WTC11 (cell line): ENCODE measurements at regions not wholly inside any gene's neighbourhood (a gene's known extent, or its start where the extent isn't known, plus 50 kb on each side); places are given as distances from the start of the nearest gene placed in this dataset.

Source experiments
- ATAC-seq: fragments of 200-7000 bp; cut with Tn5 transposase; 2 replicates; pipeline ENCODE4 v1.10.0; 2021; ENCODE audit warnings: mild to moderate bottlenecking, moderate library complexity
- CTCF ChIA-PET: fragments of 300-600 bp; sonication (Branson Sonifier 250); formaldehyde crosslinking; loops from one replicate; lab custom pipeline; 2021; ENCODE audit warnings: antibody characterized with exemption; lab: Charles Lee
- POLR2A ChIA-PET: fragments of 350-600 bp; sonication (Branson Sonifier 250); formaldehyde crosslinking; loops from one replicate; lab custom pipeline; 2021; ENCODE audit warnings: antibody characterized with exemption; lab: Charles Lee
- DNase-seq: peaks from one replicate; pipeline ENCODE4 v3.0.0; 2021; ENCODE audit warnings: low spot score
- H3K27ac Mint-ChIP-seq: 2 replicates; pipeline ENCODE4 v1.8.0; 2021; ENCODE audit warnings: mixed read lengths
- H3K27me3 Mint-ChIP-seq: 2 replicates; pipeline ENCODE4 v1.8.0; 2021; ENCODE audit warnings: low read depth, mild to moderate bottlenecking, moderate library complexity, mixed read lengths
- H3K36me3 Mint-ChIP-seq: 2 replicates; pipeline ENCODE4 v1.8.0; 2021; ENCODE audit warnings: mixed read lengths
- H3K4me1 Mint-ChIP-seq: 2 replicates; pipeline ENCODE4 v1.8.0; 2022; ENCODE audit warnings: mixed read lengths
- H3K4me3 Mint-ChIP-seq: 2 replicates; pipeline ENCODE4 v1.8.0; 2021; ENCODE audit warnings: mild to moderate bottlenecking, moderate library complexity, mixed read lengths
- H3K9me3 Mint-ChIP-seq: 2 replicates; pipeline ENCODE4 v1.8.0; 2021; ENCODE audit warnings: mixed read lengths
- ATF1 ChIP-seq: sonication (generic); formaldehyde crosslinking; IDR thresholded peaks from 2 replicates; pipeline ENCODE4 v1.8.1; 2023; ENCODE audit warnings: mild to moderate bottlenecking, moderate library complexity, missing genetic modification reagents
- ATF6 ChIP-seq: sonication (generic); formaldehyde crosslinking; IDR thresholded peaks from 2 replicates; pipeline ENCODE4 v1.8.1; 2023; ENCODE audit warnings: mild to moderate bottlenecking, missing genetic modification reagents
- ERG ChIP-seq: fragments of 250-450 bp; sonication (Bioruptor Pico); IDR thresholded peaks from 2 replicates; pipeline ENCODE4 v1.8.0; 2021; ENCODE audit warnings: mild to moderate bottlenecking
- ESRRA ChIP-seq: sonication (generic); formaldehyde crosslinking; IDR thresholded peaks from 2 replicates; pipeline ENCODE4 v1.8.1; 2022; ENCODE audit warnings: mild to moderate bottlenecking, missing genetic modification reagents, borderline replicate concordance
- FOXJ3 ChIP-seq: sonication (generic); formaldehyde crosslinking; IDR thresholded peaks from 2 replicates; pipeline ENCODE4 v1.9.0; 2021; ENCODE audit warnings: missing genetic modification reagents, mild to moderate bottlenecking, borderline replicate concordance
- GRHL2 ChIP-seq: fragments of 250-450 bp; sonication (Bioruptor Pico); IDR thresholded peaks from 2 replicates; pipeline ENCODE4 v1.8.0; 2022; ENCODE audit warnings: mild to moderate bottlenecking, moderate library complexity; ENCODE audit not compliant: insufficient replicate concordance, severe bottlenecking
- IRF2 ChIP-seq: sonication (generic); formaldehyde crosslinking; IDR thresholded peaks from 2 replicates; pipeline ENCODE4 v1.8.0; 2022; ENCODE audit warnings: low read depth, missing genetic modification reagents, borderline replicate concordance
- MAX ChIP-seq: sonication (generic); formaldehyde crosslinking; IDR thresholded peaks from 2 replicates; pipeline ENCODE4 v1.8.0; 2022; ENCODE audit warnings: mild to moderate bottlenecking, missing genetic modification reagents
- MXD4 ChIP-seq: fragments of 250-450 bp; sonication (Bioruptor Pico); IDR thresholded peaks from 2 replicates; pipeline ENCODE4 v1.8.0; 2021; ENCODE audit warnings: mild to moderate bottlenecking, moderate library complexity, borderline replicate concordance
- PRDM15 ChIP-seq: sonication (generic); formaldehyde crosslinking; IDR thresholded peaks from 2 replicates; pipeline ENCODE4 v1.8.0; 2022; ENCODE audit warnings: missing genetic modification reagents
- RELA ChIP-seq: sonication (generic); formaldehyde crosslinking; IDR thresholded peaks from 2 replicates; pipeline ENCODE4 v1.8.1; 2022; ENCODE audit warnings: missing genetic modification reagents, mild to moderate bottlenecking, borderline replicate concordance
- RORB ChIP-seq: fragments of 250-450 bp; sonication (Bioruptor Pico); IDR thresholded peaks from 2 replicates; pipeline ENCODE4 v1.9.0; 2021; ENCODE audit warnings: mild to moderate bottlenecking
- STAT6 ChIP-seq: sonication (generic); formaldehyde crosslinking; conservative IDR thresholded peaks from 2 replicates; pipeline ENCODE4 v1.8.1; 2023; ENCODE audit warnings: mild to moderate bottlenecking, low read depth, missing genetic modification reagents, moderate library complexity
- TEAD4 ChIP-seq: sonication (generic); formaldehyde crosslinking; IDR thresholded peaks from 2 replicates; pipeline ENCODE4 v1.8.0; 2022; ENCODE audit warnings: mild to moderate bottlenecking, missing genetic modification reagents
- USF2 ChIP-seq: sonication (generic); formaldehyde crosslinking; IDR thresholded peaks from 2 replicates; pipeline ENCODE4 v1.8.1; 2023; ENCODE audit warnings: mild to moderate bottlenecking, missing genetic modification reagents, moderate library complexity
- ZNF396 ChIP-seq: fragments of 250-450 bp; sonication (Bioruptor Pico); IDR thresholded peaks from 2 replicates; pipeline ENCODE4 v1.8.0; 2021; ENCODE audit warnings: mild to moderate bottlenecking, moderate library complexity, borderline replicate concordance
- ZNF425 ChIP-seq: fragments of 250-450 bp; sonication (Bioruptor Pico); conservative IDR thresholded peaks from 2 replicates; pipeline ENCODE4 v1.9.0; 2021; ENCODE audit warnings: mild to moderate bottlenecking
- ZSCAN18 ChIP-seq: fragments of 250-450 bp; sonication (Bioruptor Pico); IDR thresholded peaks from 2 replicates; pipeline ENCODE4 v2.1.2; 2022; ENCODE audit warnings: mild to moderate bottlenecking, moderate library complexity

- no peaks in the 10 kb centered on the region; the same call in 1 of the 2 replicates for H3K27me3 Mint-ChIP-seq
- H3K9me3 Mint-ChIP-seq = peaks cover 53% of the 10 kb centered on the region
- ATAC-seq = no peak
- ChIA-PET CTCF (no interaction called here), POLR2A (no interaction called here)
- DNase-seq = no peak
- H3K36me3 Mint-ChIP-seq = peaks cover 40% of the 10 kb centered on the region
- no peaks in the 10 kb centered on the region for H3K4me1 Mint-ChIP-seq
- TF ChIP-seq TEAD4 (CRISPR knock-in tag) = no peak
- TF ChIP-seq ZSCAN18 (CRISPR knock-in tag) = no peak
- no peak for TF ChIP-seq RORB (CRISPR knock-in tag)
- no peak for TF ChIP-seq MAX (CRISPR knock-in tag)
- TF ChIP-seq ZNF425 = no peak
- no peak for TF ChIP-seq ERG (CRISPR knock-in tag)
- no peak for TF ChIP-seq MXD4
- no peak for TF ChIP-seq ESRRA
- TF ChIP-seq GRHL2 (CRISPR knock-in tag) = no peak
- TF ChIP-seq ATF1 (CRISPR knock-in tag) = no peak
- TF ChIP-seq STAT6 (CRISPR knock-in tag) = no peak
- TF ChIP-seq IRF2 = no peak
- TF ChIP-seq RELA (CRISPR knock-in tag) = no peak
- no peak for TF ChIP-seq PRDM15
- no peak for TF ChIP-seq ATF6 (CRISPR knock-in tag)
- TF ChIP-seq USF2 = no peak
- no peak for TF ChIP-seq ZNF396 (CRISPR knock-in tag)
- no peak for TF ChIP-seq FOXJ3 (CRISPR knock-in tag)
- no peak overlapping the region for H3K4me3 Mint-ChIP-seq
- no peak overlapping the region for H3K27ac Mint-ChIP-seq
Measured at GRCh38 chr6:137651591-137652335, 157.6 kb upstream of the OLIG3 start.
